ENCODE measurements at regions not wholly inside any gene's neighbourhood (a gene's known extent, or its start where the extent isn't known, plus 50 kb on each side); places are given as distances from the start of the nearest gene placed in this dataset.

GRCh38 chr10:112886463-112886862 lies 63.6 kb upstream of the TCF7L2 start:
- ChIA-PET POLR2A (no interaction called here), CTCF (no interaction called here)
- no peak overlapping the region for H3K4me3 ChIP-seq (ENCODE audit: low read depth, low read length)
- H3K9me3 ChIP-seq (ENCODE audit: control insufficient read depth, insufficient read depth, low read length), result no peaks in the 10 kb centered on the region
- TF ChIP-seq, protein P1, sequence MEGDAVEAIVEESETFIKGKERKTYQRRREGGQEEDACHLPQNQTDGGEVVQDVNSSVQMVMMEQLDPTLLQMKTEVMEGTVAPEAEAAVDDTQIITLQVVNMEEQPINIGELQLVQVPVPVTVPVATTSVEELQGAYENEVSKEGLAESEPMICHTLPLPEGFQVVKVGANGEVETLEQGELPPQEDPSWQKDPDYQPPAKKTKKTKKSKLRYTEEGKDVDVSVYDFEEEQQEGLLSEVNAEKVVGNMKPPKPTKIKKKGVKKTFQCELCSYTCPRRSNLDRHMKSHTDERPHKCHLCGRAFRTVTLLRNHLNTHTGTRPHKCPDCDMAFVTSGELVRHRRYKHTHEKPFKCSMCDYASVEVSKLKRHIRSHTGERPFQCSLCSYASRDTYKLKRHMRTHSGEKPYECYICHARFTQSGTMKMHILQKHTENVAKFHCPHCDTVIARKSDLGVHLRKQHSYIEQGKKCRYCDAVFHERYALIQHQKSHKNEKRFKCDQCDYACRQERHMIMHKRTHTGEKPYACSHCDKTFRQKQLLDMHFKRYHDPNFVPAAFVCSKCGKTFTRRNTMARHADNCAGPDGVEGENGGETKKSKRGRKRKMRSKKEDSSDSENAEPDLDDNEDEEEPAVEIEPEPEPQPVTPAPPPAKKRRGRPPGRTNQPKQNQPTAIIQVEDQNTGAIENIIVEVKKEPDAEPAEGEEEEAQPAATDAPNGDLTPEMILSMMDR (IDR thresholded peaks at IDR 0.05; ENCODE audit: low read depth, low read length), result no peak
- H3K27me3 ChIP-seq (ENCODE audit: control insufficient read depth, insufficient read depth, low read length), result peaks cover 18% of the 10 kb centered on the region
- DNase-seq (ENCODE audit: low read depth, low spot score), result no peak
- H3K27ac ChIP-seq (ENCODE audit: low read depth, low read length), result no peak overlapping the region

- POLR2A ChIA-PET, result no interaction called here
- no peak for DNase-seq (ENCODE audit: low read depth, low spot score)
- Histone ChIP-seq H3K4me3 (ENCODE audit: low read depth, low read length) (no peak overlapping the region), H3K27ac (ENCODE audit: low read depth, low read length) (no peak overlapping the region), H3K9me3 (ENCODE audit: control insufficient read depth, insufficient read depth, low read length) (no peaks in the 10 kb centered on the region), H3K27me3 (ENCODE audit: control insufficient read depth, insufficient read depth, low read length) (peaks cover 15% of the 10 kb centered on the region)
- TF ChIP-seq, protein P1 (IDR thresholded peaks at IDR 0.05; ENCODE audit: low read depth, low read length), result no peak
- CTCF ChIA-PET, result no interaction called here
Measured at GRCh38 chr10:112887968-112888367, 62.1 kb upstream of the TCF7L2 start.

- CTCF ChIA-PET, result no interaction called here
- TF ChIP-seq, protein P1 (IDR thresholded peaks at IDR 0.05; ENCODE audit: low read depth, low read length), result no peak
- H3K9me3 ChIP-seq (ENCODE audit: control insufficient read depth, insufficient read depth, low read length), result no peaks in the 10 kb centered on the region
- POLR2A ChIA-PET, result no interaction called here
- no peak for DNase-seq (ENCODE audit: low read depth, low spot score)
- H3K27me3 ChIP-seq (ENCODE audit: control insufficient read depth, insufficient read depth, low read length), result peaks cover 2% of the 10 kb centered on the region
- H3K4me3 ChIP-seq (ENCODE audit: low read depth, low read length), result no peak overlapping the region
- no peak overlapping the region for H3K27ac ChIP-seq (ENCODE audit: low read depth, low read length)
Measured at GRCh38 chr10:112895292-112895691, 54.8 kb upstream of the TCF7L2 start.

DNA sequence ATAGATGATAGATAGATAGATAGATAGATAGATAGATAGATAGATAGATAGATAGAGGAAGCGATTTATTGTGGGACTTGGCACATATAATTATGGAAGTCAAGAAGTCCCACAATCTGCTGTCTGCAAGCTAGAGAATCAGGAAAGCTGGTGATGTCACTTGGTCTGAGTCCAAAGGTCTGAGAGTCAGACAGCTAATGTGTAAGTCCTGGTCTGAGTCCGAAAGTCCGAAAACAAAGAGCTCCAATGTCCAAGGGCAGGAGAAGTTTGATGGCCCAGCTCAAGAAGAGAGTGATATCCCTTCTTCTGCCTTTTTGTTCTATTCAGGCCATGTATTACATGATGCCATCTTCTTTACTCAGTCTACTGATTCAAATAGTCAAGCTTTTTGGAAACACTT lies 53.8 kb upstream of the TCF7L2 start:
- H3K4me3 ChIP-seq (ENCODE audit: low read depth, low read length), result no peak overlapping the region

DNA sequence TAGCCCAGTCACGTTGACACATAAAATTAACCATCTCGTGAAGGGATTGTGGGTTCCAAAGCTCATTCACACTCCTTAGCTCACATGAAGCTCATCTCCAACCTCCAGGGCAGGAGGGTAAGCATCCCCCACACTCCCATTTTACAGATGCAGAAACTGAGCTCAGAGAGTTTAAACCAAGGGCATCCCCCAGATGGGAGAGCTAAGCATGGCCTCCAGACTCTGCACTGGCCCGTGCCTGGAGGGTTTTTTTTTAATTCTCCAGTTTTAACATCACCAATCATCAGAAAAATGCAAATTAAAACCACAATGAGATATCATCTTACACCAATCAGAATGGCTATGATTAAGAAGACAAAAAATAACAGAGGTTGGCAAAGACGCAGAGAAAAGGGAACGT lies 53.3 kb upstream of the TCF7L2 start:
- Histone ChIP-seq H3K9me3 (ENCODE audit: control insufficient read depth, insufficient read depth, low read length) (no peaks in the 10 kb centered on the region), H3K27me3 (ENCODE audit: control insufficient read depth, insufficient read depth, low read length) (peaks cover 2% of the 10 kb centered on the region), H3K27ac (ENCODE audit: low read depth, low read length) (no peak overlapping the region), H3K4me3 (ENCODE audit: low read depth, low read length) (no peak overlapping the region)
- TF ChIP-seq, protein P1 (IDR thresholded peaks at IDR 0.05; ENCODE audit: low read depth, low read length), result no peak
- POLR2A ChIA-PET, result interaction anchor here (0.6 kb wide), 1 partner anchor 275 kb away, joined by 4 read pairs; no protein-coding TSS in a partner anchor
- CTCF ChIA-PET, result interaction anchor here (1.4 kb wide), 1 partner anchor 14 kb away, joined by 7 read pairs; no protein-coding TSS in a partner anchor
- DNase-seq (ENCODE audit: low read depth, low spot score), result no peak

More for the DNA sequence above, 53.8 kb upstream of the TCF7L2 start:
- no peaks in the 10 kb centered on the region for H3K9me3 ChIP-seq (ENCODE audit: control insufficient read depth, insufficient read depth, low read length)
- TF ChIP-seq, protein P1 (IDR thresholded peaks at IDR 0.05; ENCODE audit: low read depth, low read length), result no peak
- DNase-seq (ENCODE audit: low read depth, low spot score), result no peak
- H3K27ac ChIP-seq (ENCODE audit: low read depth, low read length), result no peak overlapping the region
- ChIA-PET POLR2A (interaction anchor here (0.6 kb wide), 1 partner anchor 274 kb away, joined by 4 read pairs; no protein-coding TSS in a partner anchor), CTCF (interaction anchor here (1.4 kb wide), 1 partner anchor 14 kb away, joined by 7 read pairs; no protein-coding TSS in a partner anchor)
- peaks cover 2% of the 10 kb centered on the region for H3K27me3 ChIP-seq (ENCODE audit: control insufficient read depth, insufficient read depth, low read length)

Measured in AG04450 (cell line).